H9 (cell line): ENCODE measurements at regions not wholly inside any gene's neighbourhood (a gene's known extent, or its start where the extent isn't known, plus 50 kb on each side); places are given as distances from the start of the nearest gene placed in this dataset.
A peak's percentile ranks its signal among the peaks of the same experiment; 100 is the strongest.

Experiments
- DNase-seq: peaks from one replicate; pipeline ENCODE4 v3.0.0-alpha.2; 2017
- H2AFZ ChIP-seq: one replicate; pipeline ENCODE4 v1.6.1; 2013; ENCODE audit warnings: mild to moderate bottlenecking, low read length, control low read depth, moderate library complexity
- H2AK5ac ChIP-seq: 2 replicates; pipeline ENCODE4 v1.6.1; 2013; ENCODE audit warnings: low read length, control low read depth, mixed read lengths; ENCODE audit not compliant: insufficient read length
- H2BK120ac ChIP-seq: one replicate; pipeline ENCODE4 v1.6.1; 2013; ENCODE audit warnings: low read depth, mild to moderate bottlenecking, low read length, control low read depth, inconsistent platforms; ENCODE audit not compliant: poor library complexity, severe bottlenecking
- H2BK12ac ChIP-seq: 2 replicates; pipeline ENCODE4 v1.6.1; 2013; ENCODE audit warnings: low read length, control low read depth, mixed read lengths, low read depth; ENCODE audit not compliant: insufficient read length
- H2BK15ac ChIP-seq: 2 replicates; pipeline ENCODE4 v1.6.1; 2013; ENCODE audit warnings: low read depth, low read length, control low read depth
- H2BK20ac ChIP-seq: one replicate; pipeline ENCODE4 v1.6.1; 2013; ENCODE audit warnings: low read depth, mild to moderate bottlenecking, low read length, control low read depth, inconsistent platforms; ENCODE audit not compliant: poor library complexity, severe bottlenecking
- H2BK5ac ChIP-seq: 2 replicates; pipeline ENCODE4 v1.6.1; 2013; ENCODE audit warnings: low read length, control low read depth, mixed read lengths; ENCODE audit not compliant: insufficient read length
- H3K14ac ChIP-seq: 2 replicates; pipeline ENCODE4 v1.6.1; 2013; ENCODE audit warnings: low read length, control low read depth; ENCODE audit not compliant: insufficient read depth
- H3K18ac ChIP-seq: 2 replicates; pipeline ENCODE4 v1.6.1; 2013; ENCODE audit warnings: low read depth, mild to moderate bottlenecking, mixed read lengths, low read length, control low read depth; ENCODE audit not compliant: insufficient read length
- H3K23ac ChIP-seq: 2 replicates; pipeline ENCODE4 v1.6.1; 2013; ENCODE audit warnings: low read length, control low read depth, mixed read lengths, low read depth; ENCODE audit not compliant: insufficient read length
- H3K23me2 ChIP-seq: 2 replicates; pipeline ENCODE4 v1.6.1; 2013; ENCODE audit warnings: low read depth, mild to moderate bottlenecking, mixed read lengths, low read length, control low read depth; ENCODE audit not compliant: insufficient read length, poor library complexity, severe bottlenecking
- H3K27ac ChIP-seq: 2 replicates; pipeline ENCODE4 v1.5.1; 2013; ENCODE audit warnings: low read length, control low read depth, mixed read lengths, low read depth; ENCODE audit not compliant: insufficient read length
- H3K27me3 ChIP-seq: 2 replicates; pipeline ENCODE4 v1.6.1; 2013; ENCODE audit warnings: low read length, control low read depth, inconsistent platforms; ENCODE audit not compliant: insufficient read depth
- H3K4ac ChIP-seq: 2 replicates; pipeline ENCODE4 v1.6.1; 2013; ENCODE audit warnings: low read depth, mild to moderate bottlenecking, control low read depth, inconsistent platforms, low read length, moderate library complexity
- H3K4me1 ChIP-seq: 2 replicates; pipeline ENCODE4 v1.6.1; 2013; ENCODE audit warnings: low read length, control low read depth, inconsistent platforms; ENCODE audit not compliant: insufficient read depth
- H3K4me2 ChIP-seq: 2 replicates; pipeline ENCODE4 v1.6.1; 2013; ENCODE audit warnings: low read length, control low read depth, mixed read lengths; ENCODE audit not compliant: insufficient read length, insufficient read depth
- H3K56ac ChIP-seq: 2 replicates; pipeline ENCODE4 v1.6.1; 2013; ENCODE audit warnings: low read depth, mild to moderate bottlenecking, mixed read lengths, low read length, control low read depth; ENCODE audit not compliant: insufficient read length
- H3K79me1 ChIP-seq: 2 replicates; pipeline ENCODE4 v1.6.1; 2013; ENCODE audit warnings: low read depth, mild to moderate bottlenecking, moderate library complexity, low read length, control low read depth, inconsistent platforms; ENCODE audit not compliant: insufficient read depth, poor library complexity, severe bottlenecking
- H3K79me2 ChIP-seq: 2 replicates; pipeline ENCODE4 v1.6.1; 2013; ENCODE audit warnings: low read length, control low read depth, inconsistent platforms; ENCODE audit not compliant: insufficient read depth
- H3K9ac ChIP-seq: 2 replicates; pipeline ENCODE4 v1.6.1; 2013; ENCODE audit warnings: low read length, control low read depth, mixed read lengths; ENCODE audit not compliant: insufficient read length; ENCODE audit errors: extremely low read depth
- H3K9me3 ChIP-seq: one replicate; pipeline ENCODE4 v1.6.1; 2013; ENCODE audit warnings: low read depth, low read length, inconsistent platforms; ENCODE audit not compliant: control insufficient read depth
- H3T11ph ChIP-seq: one replicate; pipeline ENCODE4 v1.6.1; 2013; ENCODE audit warnings: mild to moderate bottlenecking, low read length, control low read depth, inconsistent platforms
- H4K20me1 ChIP-seq: one replicate; pipeline ENCODE4 v1.6.1; 2013; ENCODE audit not compliant: control insufficient read depth, insufficient read length, insufficient read depth
- H4K5ac ChIP-seq: 2 replicates; pipeline ENCODE4 v1.6.1; 2013; ENCODE audit warnings: low read depth, mild to moderate bottlenecking, mixed read lengths, low read length, control low read depth; ENCODE audit not compliant: insufficient read length
- H4K8ac ChIP-seq: replicated peaks from 2 replicates; pipeline ENCODE4 v1.6.1; 2013; ENCODE audit warnings: low read length, control low read depth, mixed read lengths, low read depth; ENCODE audit not compliant: insufficient read length
- H4K91ac ChIP-seq: 2 replicates; pipeline ENCODE4 v1.6.1; 2013; ENCODE audit warnings: low read depth, mild to moderate bottlenecking, moderate library complexity, mixed read lengths, low read length, control low read depth; ENCODE audit not compliant: insufficient read length
- H3K27ac Mint-ChIP-seq, 3 experiments: 2 replicates in 2 of 3; 3 replicates in 1 of 3; pipeline ENCODE4 v1.8.0; 2020 to 2021; ENCODE audit warnings: mixed read lengths in 3 of 3, mild to moderate bottlenecking in 1 of 3, moderate library complexity in 1 of 3
- H3K27me3 Mint-ChIP-seq: 2 replicates; pipeline ENCODE4 v1.8.0; 2021; ENCODE audit warnings: low read depth, mild to moderate bottlenecking, moderate library complexity, mixed read lengths
- H3K36me3 Mint-ChIP-seq, 3 experiments: 2 replicates in 2 of 3; 3 replicates in 1 of 3; pipeline ENCODE4 v1.8.0; 2020 to 2021; ENCODE audit warnings: low read depth in 3 of 3, mixed read lengths in 3 of 3; ENCODE audit not compliant: insufficient read depth in 1 of 3
- H3K4me1 Mint-ChIP-seq, 2 experiments: 2 replicates each; pipeline ENCODE4 v1.8.0; 2020; ENCODE audit warnings: mixed read lengths in 2 of 2
- H3K4me3 Mint-ChIP-seq, 2 experiments: 2 replicates in 1 of 2; 3 replicates in 1 of 2; pipeline ENCODE4 v1.8.0; 2020 to 2021; ENCODE audit warnings: mild to moderate bottlenecking in 2 of 2, mixed read lengths in 2 of 2, moderate library complexity in 1 of 2
- H3K9me3 Mint-ChIP-seq, 2 experiments: 2 replicates in 1 of 2; 3 replicates in 1 of 2; pipeline ENCODE4 v1.8.0; 2020; ENCODE audit warnings: mild to moderate bottlenecking in 2 of 2, mixed read lengths in 2 of 2, moderate library complexity in 1 of 2
- CTCF ChIP-seq: fragments of 200-600 bp; sonication (generic); conservative IDR thresholded peaks from 3 replicates; pipeline ENCODE4 v1.8.0; 2021; ENCODE audit warnings: antibody characterized with exemption, mild to moderate bottlenecking
- WGBS: extraction: QIAGEN DNeasy Blood & Tissue Kit; methylation state at CpG from one replicate; pipeline ENCODE4 v1.1.7; 2013; ENCODE audit warnings: missing lambda C conversion rate, low lambda C conversion rate, mixed read lengths; ENCODE audit not compliant: insufficient read length; ENCODE audit errors: extremely low coverage; 5-methylcytosine and 5-hydroxymethylcytosine counted together

GRCh38 chr10:3274414-3274813 lies 101.8 kb upstream of the PITRM1 start:
- H2AFZ ChIP-seq, result no peak overlapping the region
- no peak overlapping the region for H4K8ac ChIP-seq
- H3K27me3 ChIP-seq, result no peaks in the 10 kb centered on the region
- H3K23me2 ChIP-seq, result no peaks in the 10 kb centered on the region
- H3K14ac ChIP-seq, result no peak overlapping the region
- no peak overlapping the region for H3K4ac ChIP-seq
- H3K23ac ChIP-seq, result no peak overlapping the region
- Mint-ChIP-seq H3K27me3 (peaks cover 12% of the 10 kb centered on the region), H3K9me3 (peaks cover 5 to 7% of the 10 kb centered on the region in 2 experiments; a peak in 4 of 5 replicates), H3K4me3 (no peak overlapping the region), H3K36me3 (peaks cover 0 to 21% (median 0%) of the 10 kb centered on the region in 3 experiments; a peak in 5 of 7 replicates), H3K27ac (peak overlapping the region in 1 of 3 experiments; percentile 56; a peak in 3 of 7 replicates), H3K4me1 (peaks cover 54 to 55% of the 10 kb centered on the region in 2 experiments)
- H3T11ph ChIP-seq, result no peak overlapping the region
- H3K9me3 ChIP-seq, result no peaks in the 10 kb centered on the region
- H3K4me2 ChIP-seq, result no peak overlapping the region
- H4K5ac ChIP-seq, result no peak overlapping the region
- H3K79me2 ChIP-seq, result no peaks in the 10 kb centered on the region
- no peak overlapping the region for H3K18ac ChIP-seq
- no peaks in the 10 kb centered on the region for H4K20me1 ChIP-seq
- H2BK12ac ChIP-seq, result no peak overlapping the region
- no peak overlapping the region for H2AK5ac ChIP-seq
- no peak overlapping the region for H3K56ac ChIP-seq
- WGBS, result no CpG with 5 or more reads among the region's 7 CpGs
- no peak overlapping the region for H2BK20ac ChIP-seq
- peaks cover 6% of the 10 kb centered on the region; the same call in 1 of the 2 replicates for H3K4me1 ChIP-seq
- H2BK120ac ChIP-seq, result no peak overlapping the region
- no peak overlapping the region for H2BK5ac ChIP-seq
- H3K9ac ChIP-seq, result no peak overlapping the region
- no peak overlapping the region for H3K27ac ChIP-seq
- H3K79me1 ChIP-seq, result no peaks in the 10 kb centered on the region
- H2BK15ac ChIP-seq, result no peak overlapping the region
- no peak for DNase-seq
- no peak for TF ChIP-seq CTCF
- H4K91ac ChIP-seq, result no peak overlapping the region
